Natural killer cell (primary cell): ENCODE measurements at regions not wholly inside any gene's neighbourhood (a gene's known extent, or its start where the extent isn't known, plus 50 kb on each side); places are given as distances from the start of the nearest gene placed in this dataset.

Source experiments
- ATAC-seq, 3 donors: fragments of 150-1000 bp in 2 of 3; fragments of 200-7000 bp in 1 of 3; cut with Tn5 transposase; 1 replicate in 1 of 3; 2 replicates in 2 of 3; pipeline ENCODE4 v1.10.0; 2021; ENCODE audit warnings: mild to moderate bottlenecking in 2 of 3, moderate library complexity in 2 of 3
- DNase-seq, 2 donors: peaks; one replicate each; pipeline versions ENCODE4 v3.0.0 to v3.0.0-alpha.2; 2013 to 2021; ENCODE audit warnings: mixed read lengths in 1 of 2
- H3K27ac ChIP-seq: one replicate; pipeline ENCODE4 v1.5.1; 2013; ENCODE audit warnings: mild to moderate bottlenecking, low read length
- H3K27me3 ChIP-seq: one replicate; pipeline ENCODE4 v1.6.1; 2013; ENCODE audit warnings: low read length; ENCODE audit not compliant: control insufficient read depth, insufficient read depth
- H3K36me3 ChIP-seq: one replicate; pipeline ENCODE4 v1.6.1; 2013; ENCODE audit warnings: low read length; ENCODE audit not compliant: control insufficient read depth, insufficient read depth
- H3K4me1 ChIP-seq: one replicate; pipeline ENCODE4 v1.6.1; 2013; ENCODE audit warnings: low read length; ENCODE audit not compliant: control insufficient read depth, insufficient read depth
- H3K4me3 ChIP-seq: one replicate; pipeline ENCODE4 v1.5.1; 2013; ENCODE audit warnings: low read length
- H3K9me3 ChIP-seq: one replicate; pipeline ENCODE4 v1.6.1; 2013; ENCODE audit warnings: low read length; ENCODE audit not compliant: control insufficient read depth, insufficient read depth
- H3K27ac Mint-ChIP-seq, 2 donors: one replicate each; pipeline ENCODE4 v1.8.0; 2022; ENCODE audit warnings: mild to moderate bottlenecking in 2 of 2, mixed read lengths in 2 of 2, moderate library complexity in 1 of 2
- H3K27me3 Mint-ChIP-seq, 2 donors: one replicate each; pipeline ENCODE4 v1.8.0; 2022; ENCODE audit warnings: low read depth in 2 of 2, mixed read lengths in 2 of 2
- H3K36me3 Mint-ChIP-seq: one replicate; pipeline ENCODE4 v1.8.0; 2022; ENCODE audit warnings: mixed read lengths
- H3K4me1 Mint-ChIP-seq, 2 donors: one replicate each; pipeline ENCODE4 v1.8.0; 2022; ENCODE audit warnings: mixed read lengths in 2 of 2
- H3K4me3 Mint-ChIP-seq: one replicate; pipeline ENCODE4 v1.8.0; 2022; ENCODE audit warnings: mild to moderate bottlenecking, moderate library complexity, mixed read lengths
- H3K9me3 Mint-ChIP-seq, 2 donors: one replicate each; pipeline ENCODE4 v1.8.0; 2022; ENCODE audit warnings: mixed read lengths in 2 of 2
- WGBS: methylation state at CpG from one replicate; pipeline ENCODE4 v1.1.7; 2013; ENCODE audit warnings: missing lambda C conversion rate; ENCODE audit not compliant: insufficient coverage; 5-methylcytosine and 5-hydroxymethylcytosine counted together
- intact Hi-C: fragments of 100-400 bp; cut with micrococcal nuclease; formaldehyde crosslinking; loops from one replicate; pipeline ENCODE4 v1.14.2; 2022
- TF ChIP-seq, protein P1 (sequence below): fragments of 200-600 bp; IDR thresholded peaks from one replicate; pipeline ENCODE4 v1.8.0; 2022; ENCODE audit warnings: antibody characterized with exemption

DNA sequence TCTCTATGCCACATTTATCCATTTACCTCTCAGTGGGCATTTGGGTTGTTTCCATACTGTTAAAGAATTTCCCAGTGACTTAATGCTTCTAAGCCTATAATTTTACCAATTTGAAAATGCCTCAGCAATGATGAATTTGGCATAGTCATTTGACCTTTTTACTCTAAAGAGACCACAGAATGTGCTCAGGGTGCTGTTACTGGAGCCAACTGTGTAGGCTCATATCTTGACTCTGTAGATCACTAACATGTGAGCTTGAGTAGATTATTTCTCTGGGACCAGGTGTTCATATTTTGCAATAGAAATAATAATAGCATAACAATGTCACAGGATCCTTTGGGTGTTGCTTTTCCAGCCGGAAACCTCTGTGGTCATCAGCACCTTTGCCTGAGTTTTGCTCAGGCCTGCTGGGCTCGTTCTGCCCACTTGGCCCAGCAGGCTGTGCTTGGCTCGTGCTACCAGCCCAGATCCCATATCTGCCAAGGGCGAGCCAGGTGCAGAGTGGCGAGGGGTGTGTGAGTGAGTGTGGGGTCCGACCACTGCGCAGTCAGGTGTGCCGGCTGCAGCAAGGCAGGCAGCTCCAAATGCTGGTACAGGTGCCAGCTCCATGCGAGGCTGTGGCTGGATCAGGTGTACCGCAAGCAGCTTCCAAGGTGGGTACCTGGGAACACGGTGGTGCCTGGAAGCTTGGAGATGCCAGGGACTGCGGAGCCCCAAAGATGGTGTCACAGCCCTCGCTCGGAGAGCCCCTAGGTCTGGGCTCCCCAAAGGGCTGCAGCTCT is 70.6 kb upstream of the ANK2 start:
- DNase-seq (no peak), ATAC-seq (no peak)
- Mint-ChIP-seq H3K27ac (no peak overlapping the region), H3K4me3 (no peak overlapping the region), H3K27me3 (no peaks in the 10 kb centered on the region), H3K9me3 (peaks cover 0 to 7% of the 10 kb centered on the region in 2 donors), H3K4me1 (no peaks in the 10 kb centered on the region), H3K36me3 (no peaks in the 10 kb centered on the region)
- H3K27me3 ChIP-seq: no peaks in the 10 kb centered on the region
- no peaks in the 10 kb centered on the region for H3K9me3 ChIP-seq
- H3K4me3 ChIP-seq: no peak overlapping the region
- H3K4me1 ChIP-seq: no peaks in the 10 kb centered on the region
- no peaks in the 10 kb centered on the region for H3K36me3 ChIP-seq
- 86% methylated on average over 14 of the region's 14 CpGs for WGBS
- TF ChIP-seq, protein P1, sequence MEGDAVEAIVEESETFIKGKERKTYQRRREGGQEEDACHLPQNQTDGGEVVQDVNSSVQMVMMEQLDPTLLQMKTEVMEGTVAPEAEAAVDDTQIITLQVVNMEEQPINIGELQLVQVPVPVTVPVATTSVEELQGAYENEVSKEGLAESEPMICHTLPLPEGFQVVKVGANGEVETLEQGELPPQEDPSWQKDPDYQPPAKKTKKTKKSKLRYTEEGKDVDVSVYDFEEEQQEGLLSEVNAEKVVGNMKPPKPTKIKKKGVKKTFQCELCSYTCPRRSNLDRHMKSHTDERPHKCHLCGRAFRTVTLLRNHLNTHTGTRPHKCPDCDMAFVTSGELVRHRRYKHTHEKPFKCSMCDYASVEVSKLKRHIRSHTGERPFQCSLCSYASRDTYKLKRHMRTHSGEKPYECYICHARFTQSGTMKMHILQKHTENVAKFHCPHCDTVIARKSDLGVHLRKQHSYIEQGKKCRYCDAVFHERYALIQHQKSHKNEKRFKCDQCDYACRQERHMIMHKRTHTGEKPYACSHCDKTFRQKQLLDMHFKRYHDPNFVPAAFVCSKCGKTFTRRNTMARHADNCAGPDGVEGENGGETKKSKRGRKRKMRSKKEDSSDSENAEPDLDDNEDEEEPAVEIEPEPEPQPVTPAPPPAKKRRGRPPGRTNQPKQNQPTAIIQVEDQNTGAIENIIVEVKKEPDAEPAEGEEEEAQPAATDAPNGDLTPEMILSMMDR: no peak
- no peak overlapping the region for H3K27ac ChIP-seq
- intact Hi-C loops: no loop called here

DNA sequence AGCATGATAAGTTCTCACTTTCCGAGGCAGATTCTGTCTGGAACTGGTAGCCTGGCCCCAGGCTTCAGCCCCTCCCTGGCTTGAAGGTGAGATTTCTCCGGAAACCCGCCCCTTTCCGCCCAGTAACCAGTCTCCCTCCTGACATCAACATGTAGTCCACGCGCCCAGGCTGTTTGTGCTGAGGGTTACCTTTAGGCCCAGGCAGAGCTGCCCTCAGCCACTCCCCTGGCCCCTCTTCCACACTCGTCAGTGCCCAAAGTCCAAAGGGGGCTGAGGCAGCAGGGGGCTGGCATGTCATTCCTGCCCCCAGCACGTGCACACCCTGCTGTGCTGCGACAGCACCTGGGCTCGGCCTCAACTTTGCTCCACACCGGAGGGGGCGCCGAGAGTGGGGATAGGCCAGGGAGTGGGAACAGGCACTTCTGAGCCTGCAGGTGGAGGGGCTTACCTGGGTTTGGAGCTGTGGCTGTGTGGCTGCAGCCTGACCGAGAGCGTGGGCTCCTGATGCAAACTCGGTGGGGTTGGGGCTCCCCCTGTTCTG is 69.5 kb upstream of the ANK2 start:
- no peaks in the 10 kb centered on the region for H3K36me3 Mint-ChIP-seq
- TF ChIP-seq, protein P1: no peak
- Histone ChIP-seq H3K9me3 (no peaks in the 10 kb centered on the region), H3K4me1 (no peaks in the 10 kb centered on the region), H3K27ac (no peak overlapping the region), H3K36me3 (no peaks in the 10 kb centered on the region), H3K4me3 (no peak overlapping the region), H3K27me3 (no peaks in the 10 kb centered on the region)
- ATAC-seq (no peak), DNase-seq (no peak)
- no peaks in the 10 kb centered on the region for H3K4me1 Mint-ChIP-seq
- H3K9me3 Mint-ChIP-seq: peaks cover 0 to 9% of the 10 kb centered on the region in 2 donors
- H3K4me3 Mint-ChIP-seq: no peak overlapping the region
- no peak overlapping the region for H3K27ac Mint-ChIP-seq
- intact Hi-C loops: no loop called here
- H3K27me3 Mint-ChIP-seq: no peaks in the 10 kb centered on the region
- 90% methylated on average over 16 of the region's 16 CpGs for WGBS

DNA sequence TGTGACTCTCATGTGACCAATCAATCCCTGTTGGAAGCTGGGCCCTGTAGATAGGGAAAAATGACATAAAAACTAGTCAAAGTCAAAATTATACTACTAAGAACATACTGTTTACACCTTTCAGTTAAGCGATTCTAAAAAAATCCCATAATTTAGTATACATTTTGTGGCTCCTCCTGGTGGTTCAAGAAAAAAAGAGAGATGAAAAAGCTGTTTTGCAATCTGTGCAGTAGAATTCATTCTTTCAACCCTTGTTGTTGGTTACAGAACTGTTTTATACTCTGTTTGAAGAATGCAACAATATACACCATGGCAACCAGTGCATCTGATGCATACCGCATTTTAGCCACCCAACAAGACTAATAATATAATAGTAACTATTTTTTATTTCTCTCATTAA is 66.8 kb upstream of the ANK2 start:
- 100% methylated on average over 1 of the region's 2 CpGs for WGBS
- Histone ChIP-seq H3K27ac (no peak overlapping the region), H3K4me1 (no peaks in the 10 kb centered on the region), H3K4me3 (no peak overlapping the region), H3K9me3 (no peaks in the 10 kb centered on the region), H3K36me3 (no peaks in the 10 kb centered on the region), H3K27me3 (no peaks in the 10 kb centered on the region)
- intact Hi-C loops: no loop called here
- Mint-ChIP-seq H3K4me3 (no peak overlapping the region), H3K4me1 (no peaks in the 10 kb centered on the region), H3K27me3 (no peaks in the 10 kb centered on the region), H3K36me3 (no peaks in the 10 kb centered on the region), H3K27ac (no peak overlapping the region), H3K9me3 (peaks cover 0 to 7% of the 10 kb centered on the region in 2 donors)
- no peak for ATAC-seq
- DNase-seq: no peak
- TF ChIP-seq, protein P1: no peak
